ENCODE measurements at regions not wholly inside any gene's neighbourhood (a gene's known extent, or its start where the extent isn't known, plus 50 kb on each side); places are given as distances from the start of the nearest gene placed in this dataset.

- no peaks in the 10 kb centered on the region for H3K27me3 ChIP-seq
- H3K4me3 ChIP-seq = no peak overlapping the region
- H3K27ac ChIP-seq = no peak overlapping the region
- in situ Hi-C loops (cut with MboI; ENCODE audit: low sequenced_read_pairs in 4 of 4) (no loop called here), intact Hi-C loops (cut with DNase I; ENCODE audit: low total_unique reads) (no loop called here)
- H3K36me3 ChIP-seq = no peaks in the 10 kb centered on the region
- no peaks in the 10 kb centered on the region for H3K4me1 ChIP-seq
- ATAC-seq = no peak
- DNase-seq = no peak
- TF ChIP-seq POLR2A (IDR thresholded peaks at IDR 0.05) = no peak
- TF ChIP-seq, protein P1, sequence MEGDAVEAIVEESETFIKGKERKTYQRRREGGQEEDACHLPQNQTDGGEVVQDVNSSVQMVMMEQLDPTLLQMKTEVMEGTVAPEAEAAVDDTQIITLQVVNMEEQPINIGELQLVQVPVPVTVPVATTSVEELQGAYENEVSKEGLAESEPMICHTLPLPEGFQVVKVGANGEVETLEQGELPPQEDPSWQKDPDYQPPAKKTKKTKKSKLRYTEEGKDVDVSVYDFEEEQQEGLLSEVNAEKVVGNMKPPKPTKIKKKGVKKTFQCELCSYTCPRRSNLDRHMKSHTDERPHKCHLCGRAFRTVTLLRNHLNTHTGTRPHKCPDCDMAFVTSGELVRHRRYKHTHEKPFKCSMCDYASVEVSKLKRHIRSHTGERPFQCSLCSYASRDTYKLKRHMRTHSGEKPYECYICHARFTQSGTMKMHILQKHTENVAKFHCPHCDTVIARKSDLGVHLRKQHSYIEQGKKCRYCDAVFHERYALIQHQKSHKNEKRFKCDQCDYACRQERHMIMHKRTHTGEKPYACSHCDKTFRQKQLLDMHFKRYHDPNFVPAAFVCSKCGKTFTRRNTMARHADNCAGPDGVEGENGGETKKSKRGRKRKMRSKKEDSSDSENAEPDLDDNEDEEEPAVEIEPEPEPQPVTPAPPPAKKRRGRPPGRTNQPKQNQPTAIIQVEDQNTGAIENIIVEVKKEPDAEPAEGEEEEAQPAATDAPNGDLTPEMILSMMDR (IDR thresholded peaks at IDR 0.05 in 4 of 5, conservative IDR thresholded peaks at IDR 0.05 in 1 of 5) = no peak
- no peaks in the 10 kb centered on the region for H3K9me3 ChIP-seq
These were observed 366.4 kb upstream of the AGTR1 start for GRCh38 chr3:148331081-148331846.

DNA sequence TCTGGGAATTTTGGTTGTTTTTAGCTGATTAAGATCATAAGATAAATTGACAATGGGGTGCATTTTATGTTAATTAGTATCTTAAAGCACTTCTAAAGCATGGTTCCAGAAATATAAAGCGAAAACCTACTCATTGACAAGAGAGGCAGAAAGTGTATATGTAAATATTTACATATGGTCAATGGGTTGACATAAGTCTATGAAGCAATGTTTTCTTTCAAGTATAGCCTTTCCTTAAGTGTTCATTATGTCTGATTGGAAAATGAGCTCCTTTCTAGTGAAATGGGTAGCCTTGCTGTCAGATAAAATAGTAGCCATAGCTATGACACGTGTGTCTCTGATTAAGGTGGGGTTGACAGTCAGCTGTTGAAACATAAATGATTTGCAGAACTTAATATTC is 365.2 kb upstream of the AGTR1 start:
- intact Hi-C loops (cut with DNase I; ENCODE audit: low total_unique reads) (no loop called here), in situ Hi-C loops (cut with MboI; ENCODE audit: low sequenced_read_pairs in 4 of 4) (no loop called here)
- no peak overlapping the region for H3K27ac ChIP-seq
- TF ChIP-seq, protein P1 (IDR thresholded peaks at IDR 0.05 in 4 of 5, conservative IDR thresholded peaks at IDR 0.05 in 1 of 5) = no peak
- no peak for TF ChIP-seq POLR2A (IDR thresholded peaks at IDR 0.05)
- ATAC-seq (no peak), DNase-seq (no peak)
- H3K36me3 ChIP-seq = no peaks in the 10 kb centered on the region
- H3K9me3 ChIP-seq = no peaks in the 10 kb centered on the region
- H3K4me1 ChIP-seq = no peaks in the 10 kb centered on the region
- H3K4me3 ChIP-seq = no peak overlapping the region
- no peaks in the 10 kb centered on the region for H3K27me3 ChIP-seq

GRCh38 chr3:148333091-148333490 is 364.6 kb upstream of the AGTR1 start:
- no peak overlapping the region for H3K27ac ChIP-seq
- no peak for DNase-seq
- H3K36me3 ChIP-seq = no peaks in the 10 kb centered on the region
- no peaks in the 10 kb centered on the region for H3K27me3 ChIP-seq
- intact Hi-C loops (cut with DNase I; ENCODE audit: low total_unique reads) (no loop called here), in situ Hi-C loops (cut with MboI; ENCODE audit: low sequenced_read_pairs in 4 of 4) (no loop called here)
- no peak overlapping the region for H3K4me3 ChIP-seq
- no peaks in the 10 kb centered on the region for H3K4me1 ChIP-seq
- no peak for ATAC-seq
- TF ChIP-seq, protein P1 (IDR thresholded peaks at IDR 0.05 in 4 of 5, conservative IDR thresholded peaks at IDR 0.05 in 1 of 5) = no peak
- no peak for TF ChIP-seq POLR2A (IDR thresholded peaks at IDR 0.05)
- no peaks in the 10 kb centered on the region for H3K9me3 ChIP-seq

DNA sequence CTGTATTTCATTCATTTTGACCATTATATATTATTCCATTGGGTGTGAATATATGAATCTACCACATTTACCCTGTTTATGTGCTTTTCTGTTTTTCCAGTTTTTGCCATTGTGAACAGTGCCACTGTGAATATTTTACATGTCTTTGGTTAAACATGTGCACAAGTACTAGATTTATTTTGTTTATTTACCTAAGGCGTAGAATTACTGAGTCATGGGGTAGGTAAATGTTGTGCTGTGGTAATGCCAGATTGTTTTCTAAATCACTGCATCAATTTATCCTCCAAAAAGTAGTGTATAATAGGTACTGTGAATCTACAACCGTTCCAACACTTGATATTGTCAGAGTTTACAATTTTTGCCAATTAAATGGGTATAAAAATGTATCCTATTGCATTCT is 362.1 kb upstream of the AGTR1 start:
- ATAC-seq (no peak), DNase-seq (no peak)
- in situ Hi-C loops (cut with MboI; ENCODE audit: low sequenced_read_pairs in 4 of 4) = no loop called here
- Histone ChIP-seq H3K36me3 (no peaks in the 10 kb centered on the region), H3K4me1 (no peaks in the 10 kb centered on the region), H3K27me3 (no peaks in the 10 kb centered on the region), H3K4me3 (no peak overlapping the region), H3K9me3 (no peaks in the 10 kb centered on the region), H3K27ac (no peak overlapping the region)
- intact Hi-C loops (cut with DNase I; ENCODE audit: low total_unique reads) = no loop called here
- TF ChIP-seq, protein P1 (IDR thresholded peaks at IDR 0.05 in 4 of 5, conservative IDR thresholded peaks at IDR 0.05 in 1 of 5) = no peak
- TF ChIP-seq POLR2A (IDR thresholded peaks at IDR 0.05) = no peak

DNA sequence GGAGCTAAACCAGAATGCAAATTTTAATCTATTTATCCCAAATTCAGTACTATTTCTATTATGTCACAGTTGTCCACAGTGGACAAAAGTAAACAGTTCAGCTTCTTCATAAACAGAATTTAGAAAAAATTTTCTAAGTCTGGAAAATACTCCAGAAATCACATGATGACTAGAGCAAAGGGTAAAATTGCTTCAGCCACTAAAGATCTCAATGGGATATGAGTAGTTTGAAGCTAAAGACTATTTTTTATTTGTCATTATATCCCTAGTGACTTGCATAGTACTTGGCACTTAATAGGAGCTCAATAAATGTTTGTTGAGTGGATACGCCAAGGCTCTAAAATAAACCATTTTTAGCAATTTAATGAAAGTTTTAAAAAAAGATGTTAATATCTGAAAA is 354.3 kb upstream of the AGTR1 start:
- in situ Hi-C loops (cut with MboI; ENCODE audit: low sequenced_read_pairs in 4 of 4) = no loop called here
- Histone ChIP-seq H3K4me1 (no peaks in the 10 kb centered on the region), H3K27me3 (no peaks in the 10 kb centered on the region), H3K9me3 (no peaks in the 10 kb centered on the region), H3K36me3 (no peaks in the 10 kb centered on the region), H3K4me3 (no peak overlapping the region), H3K27ac (no peak overlapping the region)
- TF ChIP-seq POLR2A (IDR thresholded peaks at IDR 0.05) = no peak
- TF ChIP-seq, protein P1 (IDR thresholded peaks at IDR 0.05 in 4 of 5, conservative IDR thresholded peaks at IDR 0.05 in 1 of 5) = no peak
- intact Hi-C loops (cut with DNase I; ENCODE audit: low total_unique reads) = no loop called here
- DNase-seq = no peak
- no peak for ATAC-seq
